SK-N-SH treated with all-trans-retinoic acid at 6 μM for 48 hours (cell line): ENCODE measurements at regions not wholly inside any gene's neighbourhood (a gene's known extent, or its start where the extent isn't known, plus 50 kb on each side); places are given as distances from the start of the nearest gene placed in this dataset.

Experiments used
- CSDC2 ChIP-seq: fragments of 250-450 bp; sonication (Bioruptor Pico); IDR thresholded peaks from 2 replicates; pipeline ENCODE4 v1.5.0; 2020; ENCODE audit warnings: mild to moderate bottlenecking, moderate library complexity
- GLIS3 ChIP-seq: fragments of 250-450 bp; sonication (Bioruptor Pico); IDR thresholded peaks from 2 replicates; pipeline ENCODE4 v1.5.0; 2020; ENCODE audit warnings: mild to moderate bottlenecking, moderate library complexity
- ISL1 ChIP-seq: fragments of 250-450 bp; sonication (Bioruptor Pico); IDR thresholded peaks from 2 replicates; pipeline ENCODE4 v2.1.2; 2022; ENCODE audit warnings: mild to moderate bottlenecking, moderate library complexity
- OSR1 ChIP-seq: fragments of 250-450 bp; sonication (Bioruptor Pico); IDR thresholded peaks from 2 replicates; pipeline ENCODE4 v1.8.0; 2022; ENCODE audit warnings: moderate library complexity, mild to moderate bottlenecking, inconsistent platforms
- ZC3H10 ChIP-seq: fragments of 250-450 bp; sonication (Bioruptor Pico); IDR thresholded peaks from 2 replicates; pipeline ENCODE4 v1.5.1; 2021; ENCODE audit warnings: mild to moderate bottlenecking, moderate library complexity
- ZFP3 ChIP-seq: fragments of 250-450 bp; sonication (Bioruptor Pico); IDR thresholded peaks from 2 replicates; pipeline ENCODE4 v1.5.0; 2020; ENCODE audit warnings: mild to moderate bottlenecking, moderate library complexity
- ZNF565 ChIP-seq: fragments of 450-650 bp; formaldehyde crosslinking; conservative IDR thresholded peaks from 2 replicates; pipeline ENCODE4 v1.5.0; 2020; ENCODE audit warnings: low read depth, mild to moderate bottlenecking, moderate library complexity
- TF ChIP-seq, protein P1 (sequence below): fragments of 250-450 bp; sonication (Bioruptor Pico); IDR thresholded peaks from 2 replicates; pipeline ENCODE4 v1.5.1; 2020; ENCODE audit warnings: low read depth, mild to moderate bottlenecking, moderate library complexity
- TF ChIP-seq, protein P2 (sequence below): fragments of 250-450 bp; sonication (Bioruptor Pico); IDR thresholded peaks from 2 replicates; pipeline ENCODE4 v1.8.0; 2021; ENCODE audit warnings: low read depth, mild to moderate bottlenecking, moderate library complexity, borderline replicate concordance
- TF ChIP-seq, protein P3 (sequence below): fragments of 250-450 bp; sonication (Bioruptor Pico); IDR thresholded peaks from 2 replicates; pipeline ENCODE4 v1.5.1; 2021; ENCODE audit warnings: mild to moderate bottlenecking, moderate library complexity
- TF ChIP-seq, protein P4 (sequence below): fragments of 250-450 bp; sonication (Bioruptor Pico); IDR thresholded peaks from 2 replicates; pipeline ENCODE4 v1.8.0; 2020; ENCODE audit warnings: mild to moderate bottlenecking, moderate library complexity, borderline replicate concordance

DNA sequence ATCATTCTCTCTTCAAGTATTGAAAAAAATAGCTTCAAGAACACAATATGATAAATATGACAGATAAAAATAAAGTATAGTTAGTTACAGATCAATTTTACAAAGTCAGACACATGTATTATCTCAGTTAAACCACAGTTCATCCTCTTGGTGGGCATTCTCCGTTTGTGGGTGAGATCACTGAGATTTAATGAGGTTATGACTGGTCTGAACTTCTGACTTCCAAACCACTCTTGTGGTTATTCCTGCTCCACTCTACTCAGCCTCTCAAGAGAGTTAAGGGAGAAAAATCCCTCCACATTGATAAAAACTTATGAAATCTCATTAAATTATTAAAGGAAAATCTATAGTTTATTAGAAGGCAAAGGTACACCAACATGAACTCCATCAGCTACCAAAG is 229.9 kb upstream of the LRTM1 start:
- TF ChIP-seq GLIS3 (CRISPR knock-in tag) = no peak
- TF ChIP-seq, protein P1, sequence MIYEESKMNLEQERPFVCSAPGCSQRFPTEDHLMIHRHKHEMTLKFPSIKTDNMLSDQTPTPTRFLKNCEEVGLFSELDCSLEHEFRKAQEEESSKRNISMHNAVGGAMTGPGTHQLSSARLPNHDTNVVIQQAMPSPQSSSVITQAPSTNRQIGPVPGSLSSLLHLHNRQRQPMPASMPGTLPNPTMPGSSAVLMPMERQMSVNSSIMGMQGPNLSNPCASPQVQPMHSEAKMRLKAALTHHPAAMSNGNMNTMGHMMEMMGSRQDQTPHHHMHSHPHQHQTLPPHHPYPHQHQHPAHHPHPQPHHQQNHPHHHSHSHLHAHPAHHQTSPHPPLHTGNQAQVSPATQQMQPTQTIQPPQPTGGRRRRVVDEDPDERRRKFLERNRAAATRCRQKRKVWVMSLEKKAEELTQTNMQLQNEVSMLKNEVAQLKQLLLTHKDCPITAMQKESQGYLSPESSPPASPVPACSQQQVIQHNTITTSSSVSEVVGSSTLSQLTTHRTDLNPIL (CRISPR knock-in tag) = no peak
- TF ChIP-seq, protein P2, sequence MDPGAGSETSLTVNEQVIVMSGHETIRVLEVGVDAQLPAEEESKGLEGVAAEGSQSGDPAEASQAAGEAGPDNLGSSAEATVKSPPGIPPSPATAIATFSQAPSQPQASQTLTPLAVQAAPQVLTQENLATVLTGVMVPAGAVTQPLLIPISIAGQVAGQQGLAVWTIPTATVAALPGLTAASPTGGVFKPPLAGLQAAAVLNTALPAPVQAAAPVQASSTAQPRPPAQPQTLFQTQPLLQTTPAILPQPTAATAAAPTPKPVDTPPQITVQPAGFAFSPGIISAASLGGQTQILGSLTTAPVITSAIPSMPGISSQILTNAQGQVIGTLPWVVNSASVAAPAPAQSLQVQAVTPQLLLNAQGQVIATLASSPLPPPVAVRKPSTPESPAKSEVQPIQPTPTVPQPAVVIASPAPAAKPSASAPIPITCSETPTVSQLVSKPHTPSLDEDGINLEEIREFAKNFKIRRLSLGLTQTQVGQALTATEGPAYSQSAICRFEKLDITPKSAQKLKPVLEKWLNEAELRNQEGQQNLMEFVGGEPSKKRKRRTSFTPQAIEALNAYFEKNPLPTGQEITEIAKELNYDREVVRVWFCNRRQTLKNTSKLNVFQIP = no peak
- TF ChIP-seq ZC3H10 (CRISPR knock-in tag) = no peak
- no peak for TF ChIP-seq OSR1 (CRISPR knock-in tag)
- TF ChIP-seq ZFP3 (CRISPR knock-in tag) = no peak
- TF ChIP-seq, protein P3, sequence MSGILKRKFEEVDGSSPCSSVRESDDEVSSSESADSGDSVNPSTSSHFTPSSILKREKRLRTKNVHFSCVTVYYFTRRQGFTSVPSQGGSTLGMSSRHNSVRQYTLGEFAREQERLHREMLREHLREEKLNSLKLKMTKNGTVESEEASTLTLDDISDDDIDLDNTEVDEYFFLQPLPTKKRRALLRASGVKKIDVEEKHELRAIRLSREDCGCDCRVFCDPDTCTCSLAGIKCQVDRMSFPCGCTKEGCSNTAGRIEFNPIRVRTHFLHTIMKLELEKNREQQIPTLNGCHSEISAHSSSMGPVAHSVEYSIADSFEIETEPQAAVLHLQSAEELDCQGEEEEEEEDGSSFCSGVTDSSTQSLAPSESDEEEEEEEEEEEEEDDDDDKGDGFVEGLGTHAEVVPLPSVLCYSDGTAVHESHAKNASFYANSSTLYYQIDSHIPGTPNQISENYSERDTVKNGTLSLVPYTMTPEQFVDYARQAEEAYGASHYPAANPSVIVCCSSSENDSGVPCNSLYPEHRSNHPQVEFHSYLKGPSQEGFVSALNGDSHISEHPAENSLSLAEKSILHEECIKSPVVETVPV (CRISPR knock-in tag) = no peak
- TF ChIP-seq ISL1 (CRISPR knock-in tag) = no peak
- TF ChIP-seq, protein P4, sequence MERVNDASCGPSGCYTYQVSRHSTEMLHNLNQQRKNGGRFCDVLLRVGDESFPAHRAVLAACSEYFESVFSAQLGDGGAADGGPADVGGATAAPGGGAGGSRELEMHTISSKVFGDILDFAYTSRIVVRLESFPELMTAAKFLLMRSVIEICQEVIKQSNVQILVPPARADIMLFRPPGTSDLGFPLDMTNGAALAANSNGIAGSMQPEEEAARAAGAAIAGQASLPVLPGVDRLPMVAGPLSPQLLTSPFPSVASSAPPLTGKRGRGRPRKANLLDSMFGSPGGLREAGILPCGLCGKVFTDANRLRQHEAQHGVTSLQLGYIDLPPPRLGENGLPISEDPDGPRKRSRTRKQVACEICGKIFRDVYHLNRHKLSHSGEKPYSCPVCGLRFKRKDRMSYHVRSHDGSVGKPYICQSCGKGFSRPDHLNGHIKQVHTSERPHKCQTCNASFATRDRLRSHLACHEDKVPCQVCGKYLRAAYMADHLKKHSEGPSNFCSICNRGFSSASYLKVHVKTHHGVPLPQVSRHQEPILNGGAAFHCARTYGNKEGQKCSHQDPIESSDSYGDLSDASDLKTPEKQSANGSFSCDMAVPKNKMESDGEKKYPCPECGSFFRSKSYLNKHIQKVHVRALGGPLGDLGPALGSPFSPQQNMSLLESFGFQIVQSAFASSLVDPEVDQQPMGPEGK (CRISPR knock-in tag) = no peak
- TF ChIP-seq CSDC2 = no peak
- no peak for TF ChIP-seq ZNF565
